Tibial nerve (tissue), 3 donors: ENCODE measurements at regions not wholly inside any gene's neighbourhood (a gene's known extent, or its start where the extent isn't known, plus 50 kb on each side); places are given as distances from the start of the nearest gene placed in this dataset.

Source experiments
- POLR2A ChIP-seq, 2 donors: fragments of 450-650 bp; IDR thresholded peaks; one replicate each; pipeline ENCODE4 v1.6.1; 2017; ENCODE audit warnings: antibody characterized with exemption in 2 of 2, mild to moderate bottlenecking in 2 of 2, moderate library complexity in 2 of 2
- TF ChIP-seq, protein P1 (sequence below), 5 experiments: fragments of 200-600 bp in 3 of 5; fragments of 450-650 bp in 2 of 5; sonication (generic) in 3 of 5; IDR thresholded peaks; one replicate each; pipeline ENCODE4 v1.5.1; 2016 to 2019; ENCODE audit warnings: antibody characterized with exemption in 5 of 5, mild to moderate bottlenecking in 3 of 5, moderate library complexity in 2 of 5

DNA sequence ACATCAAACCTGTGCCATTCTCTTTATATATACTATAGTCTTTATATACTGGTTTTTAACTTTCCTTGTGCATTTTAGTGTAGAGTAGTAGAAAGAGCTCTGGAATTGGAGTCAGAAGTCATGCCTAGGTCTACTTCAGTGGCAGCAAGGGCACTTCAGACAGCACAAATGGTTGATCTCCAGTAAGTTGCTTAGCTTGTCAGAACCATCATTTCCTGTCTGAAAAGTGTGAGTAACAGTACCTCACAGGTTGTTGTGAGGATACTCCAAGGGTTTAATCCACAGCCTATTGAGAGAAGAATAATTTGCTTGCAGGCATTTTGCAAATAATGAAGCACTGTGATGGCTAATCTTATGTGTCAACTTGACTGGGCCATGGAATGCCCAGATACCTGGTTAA is 95.8 kb upstream of the NR4A3 start:
- TF ChIP-seq, protein P1, sequence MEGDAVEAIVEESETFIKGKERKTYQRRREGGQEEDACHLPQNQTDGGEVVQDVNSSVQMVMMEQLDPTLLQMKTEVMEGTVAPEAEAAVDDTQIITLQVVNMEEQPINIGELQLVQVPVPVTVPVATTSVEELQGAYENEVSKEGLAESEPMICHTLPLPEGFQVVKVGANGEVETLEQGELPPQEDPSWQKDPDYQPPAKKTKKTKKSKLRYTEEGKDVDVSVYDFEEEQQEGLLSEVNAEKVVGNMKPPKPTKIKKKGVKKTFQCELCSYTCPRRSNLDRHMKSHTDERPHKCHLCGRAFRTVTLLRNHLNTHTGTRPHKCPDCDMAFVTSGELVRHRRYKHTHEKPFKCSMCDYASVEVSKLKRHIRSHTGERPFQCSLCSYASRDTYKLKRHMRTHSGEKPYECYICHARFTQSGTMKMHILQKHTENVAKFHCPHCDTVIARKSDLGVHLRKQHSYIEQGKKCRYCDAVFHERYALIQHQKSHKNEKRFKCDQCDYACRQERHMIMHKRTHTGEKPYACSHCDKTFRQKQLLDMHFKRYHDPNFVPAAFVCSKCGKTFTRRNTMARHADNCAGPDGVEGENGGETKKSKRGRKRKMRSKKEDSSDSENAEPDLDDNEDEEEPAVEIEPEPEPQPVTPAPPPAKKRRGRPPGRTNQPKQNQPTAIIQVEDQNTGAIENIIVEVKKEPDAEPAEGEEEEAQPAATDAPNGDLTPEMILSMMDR (IDR thresholded peaks at IDR 0.05) = no peak
- no peak for TF ChIP-seq POLR2A (IDR thresholded peaks at IDR 0.05)
